Mucosa of gallbladder (tissue), 1 donor: ENCODE measurements at regions not wholly inside any gene's neighbourhood (a gene's known extent, or its start where the extent isn't known, plus 50 kb on each side); places are given as distances from the start of the nearest gene placed in this dataset.
A peak's percentile ranks its signal among the peaks of the same experiment; 100 is the strongest.

Experiments used
- DNase-seq: peaks from one replicate; pipeline ENCODE4 v3.0.0-alpha.2; 2020; ENCODE audit warnings: low spot score
- donor health status: DM: no; HTN: no; CAD: no.

DNA sequence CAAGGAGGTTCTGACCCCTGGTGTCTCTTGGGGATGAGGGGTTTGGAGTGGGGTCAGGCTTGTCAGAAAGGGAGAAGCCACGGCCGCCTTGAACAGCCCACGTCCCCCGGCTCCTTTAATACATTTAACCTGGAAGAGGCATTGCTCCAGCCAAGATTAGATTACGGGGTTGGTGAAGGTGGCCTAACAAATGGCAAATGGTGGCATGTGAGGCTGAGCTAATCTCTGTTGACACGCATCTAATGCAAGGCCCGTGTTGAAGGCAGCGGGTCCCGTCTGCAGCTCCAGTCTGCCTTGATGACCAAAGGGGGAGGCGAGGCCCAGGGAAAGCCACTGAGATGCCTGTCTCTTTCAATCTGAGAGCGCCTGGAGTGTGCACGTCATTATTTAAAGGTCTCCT is 673.7 kb upstream of the TBX3 start:
- no peak for DNase-seq

DNA sequence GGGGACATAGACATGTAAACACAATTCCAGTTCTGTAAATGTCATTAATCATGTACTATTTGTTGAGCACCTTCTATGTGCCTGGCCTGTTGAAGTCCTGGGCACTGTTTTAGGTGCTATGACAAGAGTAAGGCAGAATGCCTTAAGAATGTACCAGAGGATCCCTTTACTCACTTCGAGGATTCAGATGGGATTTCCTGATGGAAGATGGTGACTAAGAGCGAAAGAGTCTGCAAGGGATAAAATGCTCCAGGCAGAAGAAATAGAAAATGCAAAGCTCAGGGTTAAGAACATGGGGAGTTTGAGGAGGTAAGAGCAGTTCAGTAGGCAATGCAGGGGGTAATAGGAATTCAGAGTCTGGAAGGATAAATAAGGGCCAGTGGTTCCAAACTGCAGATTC is 671.3 kb upstream of the TBX3 start:
- DNase-seq: no peak

- DNase-seq: peak; percentile 67
Measured at GRCh38 chr12:115354007-115354890, 670.3 kb upstream of the TBX3 start.

GRCh38 chr12:115353467-115353866 is 669.5 kb upstream of the TBX3 start:
- DNase-seq: no peak

DNA sequence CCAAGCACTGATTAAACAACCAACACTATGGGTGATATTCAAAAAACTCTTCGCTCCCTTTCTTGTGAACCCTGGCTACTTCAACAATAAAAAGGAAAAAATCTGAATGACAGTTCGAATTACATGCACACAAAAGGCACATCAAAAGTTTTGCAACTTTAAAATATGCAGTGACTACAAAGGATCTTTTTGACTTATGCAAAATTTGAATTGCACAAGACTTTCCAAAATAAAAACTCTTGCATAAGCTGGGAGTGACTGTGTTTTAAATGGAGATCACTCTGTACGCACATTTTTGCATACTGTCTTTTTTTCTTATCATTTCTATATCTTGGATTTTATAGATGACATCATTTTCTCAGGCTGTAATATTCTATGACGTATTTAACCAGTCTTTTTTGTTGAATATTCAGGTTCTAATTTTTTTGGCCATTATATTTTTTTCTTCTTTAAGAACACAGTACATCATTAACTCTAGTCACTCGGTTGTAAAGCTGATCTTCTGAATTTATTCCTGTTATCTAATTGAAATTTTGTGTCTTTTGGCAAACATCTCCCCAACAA is 667.6 kb upstream of the TBX3 start:
- no peak for DNase-seq

DNA sequence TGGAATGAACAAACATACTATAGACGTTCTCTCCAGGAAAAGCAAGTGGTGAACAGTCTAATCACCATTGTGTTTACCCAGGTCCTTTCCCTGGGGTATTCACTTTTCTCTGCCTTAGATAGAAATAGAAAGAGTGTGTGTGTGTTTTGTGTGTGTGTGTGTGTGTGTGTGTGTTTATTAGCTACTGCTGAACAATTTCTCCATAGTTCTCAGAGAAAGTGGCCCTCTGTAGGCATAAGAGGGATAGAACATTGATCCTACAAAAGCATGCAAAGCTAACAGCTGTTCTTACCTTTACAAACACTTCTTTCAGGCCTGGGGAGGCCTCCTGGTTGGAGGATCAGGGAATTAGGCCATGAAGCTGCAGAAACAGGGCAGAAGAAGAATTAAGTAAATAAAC is 665.7 kb upstream of the TBX3 start:
- DNase-seq: no peak

GRCh38 chr12:115348301-115348700 is 664.3 kb upstream of the TBX3 start:
- DNase-seq: no peak

GRCh38 chr12:115343601-115344000 is 659.6 kb upstream of the TBX3 start:
- no peak for DNase-seq

GRCh38 chr12:115343008-115343407 is 659.0 kb upstream of the TBX3 start:
- DNase-seq: no peak

- peak; percentile 79 for DNase-seq
Measured at GRCh38 chr12:115341442-115341841, 657.5 kb upstream of the TBX3 start.

DNA sequence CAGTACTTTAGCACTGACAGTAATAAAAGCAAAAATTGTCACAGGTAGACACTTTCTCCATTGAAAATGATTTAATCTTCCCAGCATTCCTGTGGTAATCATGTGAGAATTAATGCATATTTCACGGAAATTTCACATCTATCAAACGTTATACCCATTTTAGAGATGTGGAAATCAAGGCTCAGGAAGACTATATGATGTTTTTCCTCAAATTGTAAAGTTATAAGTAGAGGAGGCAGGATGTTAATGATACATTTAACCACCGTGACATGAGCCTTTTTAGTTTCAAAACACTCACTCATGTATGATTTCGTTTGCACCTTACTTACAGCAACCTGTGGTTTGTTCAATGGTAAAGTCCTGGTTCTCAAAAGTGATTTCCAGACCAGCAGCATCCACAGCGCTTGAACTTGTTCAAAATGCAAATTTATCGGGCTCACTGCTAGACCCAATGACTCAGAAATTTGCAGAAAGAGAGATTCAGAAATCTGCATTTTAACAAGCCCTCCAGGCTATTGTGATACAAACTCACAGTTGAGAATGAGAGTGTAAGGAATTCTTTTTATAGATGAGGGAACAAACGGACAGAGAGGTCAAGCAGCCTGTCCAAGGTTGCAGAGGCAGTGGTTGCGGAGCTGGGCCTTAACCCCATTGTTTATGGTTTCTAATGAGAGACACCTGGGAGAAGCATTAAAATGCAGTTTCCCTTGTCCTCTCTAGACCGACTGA is 654.8 kb upstream of the TBX3 start:
- no peak for DNase-seq

- DNase-seq: peak; percentile 55
Measured at GRCh38 chr12:115337693-115338543, 653.9 kb upstream of the TBX3 start.

DNA sequence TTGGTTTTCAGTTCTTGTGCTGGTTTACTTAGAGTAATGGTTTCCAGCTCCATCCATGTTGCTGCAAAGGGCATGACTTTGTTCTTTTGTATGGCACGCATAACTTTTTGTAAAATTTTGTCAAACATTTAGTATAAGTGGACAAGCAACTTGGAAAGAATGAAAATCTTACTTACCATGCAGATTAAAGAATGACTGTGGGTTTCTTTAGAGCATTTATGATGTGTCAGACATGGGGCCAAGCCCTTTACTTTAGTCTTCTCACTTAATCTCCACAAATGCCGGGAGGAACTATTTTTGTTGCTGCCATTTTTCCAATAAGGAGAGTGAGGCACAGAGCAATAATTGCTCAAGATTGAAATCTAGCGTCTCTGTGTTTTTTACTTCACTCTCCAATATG is 652.5 kb upstream of the TBX3 start:
- no peak for DNase-seq

GRCh38 chr12:115335594-115335993 is 651.6 kb upstream of the TBX3 start:
- DNase-seq: no peak

GRCh38 chr12:115335048-115335447 is 651.1 kb upstream of the TBX3 start:
- DNase-seq: no peak

GRCh38 chr12:115332945-115333344 is 649.0 kb upstream of the TBX3 start:
- no peak for DNase-seq

GRCh38 chr12:115325858-115326257 is 641.9 kb upstream of the TBX3 start:
- no peak for DNase-seq

DNA sequence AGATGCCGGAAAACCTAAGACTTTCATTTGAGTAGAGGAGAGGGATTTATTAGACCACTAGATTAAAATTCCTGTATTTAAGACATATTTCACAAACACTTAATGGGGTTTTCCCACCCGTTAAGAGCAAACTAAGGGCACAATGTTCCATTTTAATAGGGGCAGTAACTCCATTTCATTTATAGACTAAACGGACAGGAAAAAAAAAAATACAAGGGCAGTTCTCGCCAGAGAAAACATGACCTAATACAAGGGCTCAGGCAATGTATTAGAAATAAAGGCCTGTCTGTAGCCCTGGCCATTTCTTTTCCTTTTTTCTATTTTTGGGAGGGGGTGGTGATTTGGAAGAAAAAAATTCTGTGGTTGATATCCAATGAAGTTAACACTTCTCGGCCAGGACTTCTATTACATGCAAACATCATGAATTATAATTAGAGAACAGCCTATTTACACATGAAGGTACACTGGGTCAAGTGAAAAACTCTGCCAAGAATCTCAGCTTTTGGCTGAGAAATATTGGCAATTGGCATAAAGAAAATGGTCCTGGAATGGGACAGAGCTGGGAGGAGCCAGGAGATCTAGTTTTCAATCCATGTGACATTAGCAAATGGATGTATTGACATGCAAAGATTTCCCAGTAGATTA is 641.1 kb upstream of the TBX3 start:
- DNase-seq: no peak

DNA sequence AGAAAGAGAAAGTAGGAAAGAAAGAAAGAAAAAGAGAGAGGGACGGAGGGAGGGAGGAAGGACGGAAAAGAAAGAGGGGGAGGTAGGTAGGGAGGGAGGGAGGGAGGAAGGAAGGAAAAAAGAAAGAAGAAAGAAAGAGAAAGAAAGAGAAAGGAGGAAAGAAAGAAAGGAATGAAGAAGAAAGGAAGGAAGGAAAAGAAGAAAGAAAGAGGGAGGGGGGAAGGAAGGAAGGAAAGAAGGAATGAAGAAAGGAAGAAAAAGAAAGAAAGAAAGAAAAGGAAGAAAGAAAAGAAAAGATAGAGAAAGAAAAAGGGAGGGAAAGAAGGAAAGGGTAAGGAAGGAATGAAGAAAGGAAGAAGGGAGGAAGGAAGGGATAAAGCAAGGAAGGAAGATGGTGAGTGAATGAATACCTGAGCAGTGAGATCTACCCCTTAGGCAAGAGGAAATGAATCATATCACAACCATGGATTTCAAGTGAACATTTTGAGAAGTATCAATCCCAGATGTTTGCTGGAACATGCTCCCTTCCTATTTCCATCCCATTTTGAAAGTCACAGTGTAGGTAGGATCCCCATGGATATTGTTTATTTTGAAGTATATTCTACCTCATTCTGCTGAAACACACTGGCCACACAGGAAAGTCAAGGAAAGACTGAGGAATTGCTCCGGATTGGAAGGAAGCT is 639.4 kb upstream of the TBX3 start:
- DNase-seq: no peak

GRCh38 chr12:115322275-115322674 is 638.3 kb upstream of the TBX3 start:
- DNase-seq: no peak

DNA sequence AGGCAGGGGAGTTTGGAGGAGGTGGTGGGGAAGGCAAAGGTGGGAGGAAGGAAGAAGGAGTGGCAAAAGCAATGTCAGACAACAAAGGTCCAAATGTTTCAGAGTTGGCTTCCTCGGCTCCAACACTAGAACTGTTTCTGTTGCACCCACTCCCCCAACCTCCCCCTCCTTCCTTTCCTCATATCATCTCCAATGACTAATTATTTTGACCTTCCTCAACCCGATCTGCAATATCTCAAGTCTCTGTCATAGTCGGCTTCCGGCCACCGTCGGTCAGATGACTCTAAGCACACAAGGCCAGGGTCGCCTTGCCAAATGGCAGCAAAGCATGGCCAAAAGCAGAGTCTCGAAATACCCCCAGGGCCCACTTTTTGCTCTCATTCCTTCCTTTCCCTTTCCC is 637.0 kb upstream of the TBX3 start:
- no peak for DNase-seq
